Stimulated activated CD4-positive, alpha-beta T cell treated with anti-CD3 and anti-CD28 coated beads, Interleukin-1b, Interleukin-23, amount 100 ng/mL, for 48 hours (primary cell): ENCODE measurements at regions not wholly inside any gene's neighbourhood (a gene's known extent, or its start where the extent isn't known, plus 50 kb on each side); places are given as distances from the start of the nearest gene placed in this dataset.
"Not testable (repeated sequence)": the region's sequence is repeated elsewhere in the genome, so short reads cannot be mapped to it uniquely, and the experiment has no call there.

Source experiments
- DNase-seq: peaks from one replicate; pipeline ENCODE4 v3.0.0-alpha.2; 2020

- no peak for DNase-seq
Measured at GRCh38 chr1:55544826-55545225, 329.7 kb upstream of the USP24 start.

- DNase-seq: no peak
Measured at GRCh38 chr1:55542901-55543504, 327.8 kb upstream of the USP24 start.

GRCh38 chr1:55541296-55541695 is 326.1 kb upstream of the USP24 start:
- DNase-seq: no peak

GRCh38 chr1:55539652-55540512 is 324.7 kb upstream of the USP24 start:
- no peak for DNase-seq

GRCh38 chr1:55538428-55538827 is 323.3 kb upstream of the USP24 start:
- DNase-seq: no peak

- no peak for DNase-seq
Measured at GRCh38 chr1:55536545-55536865, 321.3 kb upstream of the USP24 start.

- no peak for DNase-seq
Measured at GRCh38 chr1:55535724-55536544, 320.8 kb upstream of the USP24 start.

GRCh38 chr1:55534565-55535121 is 319.5 kb upstream of the USP24 start:
- DNase-seq: no peak

- no peak for DNase-seq
Measured at GRCh38 chr1:55531644-55532043, 316.5 kb upstream of the USP24 start.

- no peak for DNase-seq
Measured at GRCh38 chr1:55530749-55531478, 315.8 kb upstream of the USP24 start.

- no peak for DNase-seq
Measured at GRCh38 chr1:55529017-55529416, 313.9 kb upstream of the USP24 start.

- no peak for DNase-seq
Measured at GRCh38 chr1:55527831-55528230, 312.7 kb upstream of the USP24 start.

- no peak for DNase-seq
Measured at GRCh38 chr1:55526716-55527115, 311.6 kb upstream of the USP24 start.

- DNase-seq: no peak
Measured at GRCh38 chr1:55524006-55524405, 308.8 kb upstream of the USP24 start.

GRCh38 chr1:55522982-55523381 is 307.8 kb upstream of the USP24 start:
- no peak for DNase-seq

- no peak for DNase-seq
Measured at GRCh38 chr1:55522353-55522903, 307.3 kb upstream of the USP24 start.

- no peak for DNase-seq
Measured at GRCh38 chr1:55520861-55521260, 305.7 kb upstream of the USP24 start.

- DNase-seq: no peak
Measured at GRCh38 chr1:55519937-55520683, 304.9 kb upstream of the USP24 start.

- no peak for DNase-seq
Measured at GRCh38 chr1:55519276-55519675, 304.1 kb upstream of the USP24 start.

GRCh38 chr1:55517036-55517435 is 301.9 kb upstream of the USP24 start:
- DNase-seq: no peak

- not testable (repeated sequence) for DNase-seq
Measured at GRCh38 chr1:55514571-55514970, 299.4 kb upstream of the USP24 start.

- DNase-seq: no peak
Measured at GRCh38 chr1:55512466-55512865, 297.3 kb upstream of the USP24 start.
